ENCODE measurements at regions not wholly inside any gene's neighbourhood (a gene's known extent, or its start where the extent isn't known, plus 50 kb on each side); places are given as distances from the start of the nearest gene placed in this dataset.
A peak's percentile ranks its signal among the peaks of the same experiment; 100 is the strongest.

DNA sequence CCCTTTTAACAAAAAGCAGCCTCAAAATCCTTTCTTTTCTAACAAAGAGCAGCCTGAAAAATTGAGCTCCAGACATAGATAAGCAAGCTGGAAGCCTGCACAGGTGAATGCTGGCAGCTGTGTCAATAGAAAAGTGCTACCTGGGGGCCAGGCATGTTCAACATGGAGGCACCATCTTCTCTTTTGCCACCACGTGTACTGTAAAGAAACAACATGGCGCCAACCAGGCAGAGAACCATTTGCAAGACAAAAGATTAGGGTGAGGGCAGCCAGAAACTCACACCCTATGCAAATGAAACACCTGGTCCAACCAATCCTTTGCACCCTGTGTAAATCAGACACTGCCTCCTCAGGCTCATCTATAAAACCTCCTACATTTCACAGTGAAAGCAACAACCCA lies 96.0 kb downstream of the ACTL7B start:
- no peaks in the 10 kb centered on the region for H3K9me3 ChIP-seq
- no peak overlapping the region for H3K4me3 ChIP-seq
- ATAC-seq (ENCODE audit: low FRiP score in 2 of 2) (no peak), DNase-seq (no peak)
- no peak overlapping the region for H3K27ac ChIP-seq
- H3K4me1 ChIP-seq, result peaks cover 4 to 11% (median 6%) of the 10 kb centered on the region in 4 donors
- no peaks in the 10 kb centered on the region for H3K27me3 ChIP-seq
- 83 to 88% methylated on average over 2 of the region's 2 CpGs for WGBS, 2 donors
- H3K36me3 ChIP-seq, result no peaks in the 10 kb centered on the region
- TF ChIP-seq, protein P1, sequence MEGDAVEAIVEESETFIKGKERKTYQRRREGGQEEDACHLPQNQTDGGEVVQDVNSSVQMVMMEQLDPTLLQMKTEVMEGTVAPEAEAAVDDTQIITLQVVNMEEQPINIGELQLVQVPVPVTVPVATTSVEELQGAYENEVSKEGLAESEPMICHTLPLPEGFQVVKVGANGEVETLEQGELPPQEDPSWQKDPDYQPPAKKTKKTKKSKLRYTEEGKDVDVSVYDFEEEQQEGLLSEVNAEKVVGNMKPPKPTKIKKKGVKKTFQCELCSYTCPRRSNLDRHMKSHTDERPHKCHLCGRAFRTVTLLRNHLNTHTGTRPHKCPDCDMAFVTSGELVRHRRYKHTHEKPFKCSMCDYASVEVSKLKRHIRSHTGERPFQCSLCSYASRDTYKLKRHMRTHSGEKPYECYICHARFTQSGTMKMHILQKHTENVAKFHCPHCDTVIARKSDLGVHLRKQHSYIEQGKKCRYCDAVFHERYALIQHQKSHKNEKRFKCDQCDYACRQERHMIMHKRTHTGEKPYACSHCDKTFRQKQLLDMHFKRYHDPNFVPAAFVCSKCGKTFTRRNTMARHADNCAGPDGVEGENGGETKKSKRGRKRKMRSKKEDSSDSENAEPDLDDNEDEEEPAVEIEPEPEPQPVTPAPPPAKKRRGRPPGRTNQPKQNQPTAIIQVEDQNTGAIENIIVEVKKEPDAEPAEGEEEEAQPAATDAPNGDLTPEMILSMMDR (IDR thresholded peaks at IDR 0.05), result no peak
- no peak for TF ChIP-seq POLR2A (IDR thresholded peaks at IDR 0.05)
- no peak for TF ChIP-seq POLR2AphosphoS5 (IDR thresholded peaks at IDR 0.05)
- no peak for TF ChIP-seq EP300 (IDR thresholded peaks at IDR 0.05)

DNA sequence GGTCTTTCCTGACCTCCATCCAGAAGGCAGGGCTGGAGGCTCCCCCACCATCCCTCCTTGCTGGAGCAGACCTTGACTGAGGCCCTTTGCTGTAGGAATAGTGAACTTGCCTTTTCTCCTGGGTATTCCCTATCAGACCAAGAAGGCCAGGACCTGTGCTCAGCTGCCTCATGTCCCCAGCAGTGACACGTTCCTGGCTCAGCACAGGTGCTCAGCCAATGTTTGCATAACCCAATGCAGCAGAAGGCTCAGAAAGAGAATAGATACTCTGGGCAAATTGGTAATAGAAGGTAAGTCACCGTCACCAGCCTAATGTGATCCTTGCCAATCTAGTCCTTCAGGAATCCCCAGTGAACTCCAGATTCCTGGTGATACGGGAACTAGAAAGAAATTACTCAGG lies 96.4 kb downstream of the ACTL7B start:
- ATAC-seq (ENCODE audit: low FRiP score in 2 of 2) (no peak), DNase-seq (no peak)
- Histone ChIP-seq H3K36me3 (no peaks in the 10 kb centered on the region), H3K27me3 (no peaks in the 10 kb centered on the region), H3K9me3 (no peaks in the 10 kb centered on the region), H3K4me3 (no peak overlapping the region), H3K4me1 (peaks cover 4 to 11% (median 6%) of the 10 kb centered on the region in 4 donors), H3K27ac (no peak overlapping the region)
- 89 to 93% methylated on average over 3 of the region's 3 CpGs for WGBS, 2 donors
- TF ChIP-seq, protein P1 (IDR thresholded peaks at IDR 0.05), result no peak
- TF ChIP-seq POLR2AphosphoS5 (IDR thresholded peaks at IDR 0.05) (no peak), POLR2A (IDR thresholded peaks at IDR 0.05) (no peak), EP300 (IDR thresholded peaks at IDR 0.05) (no peak)

DNA sequence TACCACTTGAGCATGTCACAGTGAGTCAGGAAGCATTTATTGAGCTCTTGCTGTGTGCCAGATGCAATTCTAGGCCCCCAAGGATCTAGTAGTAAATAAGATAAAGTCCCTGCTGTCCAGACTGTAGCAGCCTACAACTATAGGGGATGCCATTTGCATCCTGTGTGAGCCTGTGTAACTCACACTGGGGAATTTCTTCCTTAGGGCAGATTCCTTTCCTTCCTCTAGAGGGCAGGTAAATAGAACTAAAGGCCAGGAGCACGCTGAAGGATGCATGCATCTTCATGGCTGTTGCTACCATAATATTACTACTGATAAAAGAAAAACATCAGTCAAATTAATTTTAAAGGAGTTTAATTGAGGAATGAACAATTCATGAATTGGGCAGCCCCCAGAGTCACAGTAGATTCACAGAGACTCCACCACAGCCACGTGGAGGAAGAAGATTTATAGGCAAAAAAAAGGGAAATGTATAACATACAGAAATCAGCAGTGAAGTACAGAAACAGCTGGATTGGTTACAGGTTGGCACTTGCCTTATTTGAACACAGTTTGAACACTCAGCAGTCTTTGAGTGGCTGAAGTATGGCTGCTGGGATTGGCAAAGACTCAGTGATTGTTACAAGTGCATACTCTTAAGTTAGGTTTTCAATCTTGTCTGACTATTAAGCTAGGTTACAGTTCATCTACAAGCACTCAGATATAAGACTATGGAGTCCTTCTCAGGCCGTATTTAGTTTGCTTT lies 98.9 kb downstream of the ACTL7B start:
- no peaks in the 10 kb centered on the region for H3K27me3 ChIP-seq
- peaks cover 4 to 9% (median 6%) of the 10 kb centered on the region in 4 donors for H3K4me1 ChIP-seq
- peak in 1 of 2 donors; percentile 36 for DNase-seq
- H3K4me3 ChIP-seq, result no peak overlapping the region
- H3K27ac ChIP-seq, result no peak overlapping the region
- ATAC-seq (ENCODE audit: low FRiP score in 2 of 2), result no peak
- no peaks in the 10 kb centered on the region for H3K36me3 ChIP-seq
- no peaks in the 10 kb centered on the region for H3K9me3 ChIP-seq
- WGBS, 2 donors, result 37 to 46% methylated on average over 3 of the region's 3 CpGs
- TF ChIP-seq EP300 (IDR thresholded peaks at IDR 0.05), result no peak
- TF ChIP-seq, protein P1 (IDR thresholded peaks at IDR 0.05), result peak in 1 of 6 experiments; percentile 4

DNA sequence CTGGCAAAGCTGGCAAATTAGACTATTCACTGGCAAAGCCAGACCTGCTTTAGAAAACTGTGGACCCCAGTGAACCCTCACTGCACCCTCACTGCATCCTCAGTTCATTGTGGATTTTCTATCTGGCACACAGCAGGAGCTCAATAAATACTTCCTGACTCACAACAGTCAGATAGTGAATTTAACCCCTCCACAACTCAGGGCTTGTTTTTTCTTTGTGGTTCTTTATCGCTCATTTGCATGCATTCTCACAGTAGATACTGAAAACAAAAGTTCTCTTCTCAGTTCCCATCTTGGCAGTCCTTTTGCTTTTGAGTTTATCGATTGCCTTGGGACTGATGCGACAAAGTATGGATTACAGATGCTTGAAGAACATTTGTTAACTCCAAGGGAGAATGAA lies 99.8 kb downstream of the ACTL7B start:
- Histone ChIP-seq H3K36me3 (no peaks in the 10 kb centered on the region), H3K4me3 (no peak overlapping the region), H3K9me3 (no peaks in the 10 kb centered on the region), H3K27me3 (no peaks in the 10 kb centered on the region), H3K4me1 (no peaks in the 10 kb centered on the region), H3K27ac (no peak overlapping the region)
- DNase-seq, result no peak
- no peak for ATAC-seq (ENCODE audit: low FRiP score in 2 of 2)
- 88 to 90% methylated on average over 3 of the region's 3 CpGs for WGBS, 2 donors
- TF ChIP-seq, protein P1 (IDR thresholded peaks at IDR 0.05), result no peak
- TF ChIP-seq EP300 (IDR thresholded peaks at IDR 0.05), result no peak
- no peak for TF ChIP-seq POLR2AphosphoS5 (IDR thresholded peaks at IDR 0.05)
- TF ChIP-seq POLR2A (IDR thresholded peaks at IDR 0.05), result no peak

DNA sequence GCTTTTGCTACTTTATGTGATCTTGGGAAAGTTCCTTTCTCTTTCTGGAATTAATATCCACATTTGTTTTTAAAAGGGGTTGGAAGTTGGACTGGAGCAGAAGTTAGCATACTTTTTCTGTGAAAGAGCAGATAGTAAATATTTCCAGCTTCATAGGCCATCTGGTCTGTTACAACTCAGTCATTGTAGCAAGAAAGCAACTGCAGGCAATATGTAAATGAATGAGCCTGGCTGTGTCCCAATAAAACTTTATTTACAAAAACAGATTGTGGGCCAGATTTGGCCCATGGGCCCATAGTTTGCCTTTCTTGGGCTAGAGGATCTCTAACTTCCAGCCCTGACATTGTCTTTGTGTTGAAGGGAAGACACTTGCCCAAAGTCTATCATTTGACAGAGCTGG lies 104.4 kb downstream of the ACTL7B start:
- H3K36me3 ChIP-seq, result no peaks in the 10 kb centered on the region
- no peak overlapping the region for H3K27ac ChIP-seq
- DNase-seq, result no peak
- TF ChIP-seq, protein P1 (IDR thresholded peaks at IDR 0.05), result no peak
- TF ChIP-seq POLR2A (IDR thresholded peaks at IDR 0.05), result no peak
- no peak for TF ChIP-seq EP300 (IDR thresholded peaks at IDR 0.05)
- TF ChIP-seq POLR2AphosphoS5 (IDR thresholded peaks at IDR 0.05), result no peak
- no peaks in the 10 kb centered on the region for H3K27me3 ChIP-seq
- H3K9me3 ChIP-seq, result no peaks in the 10 kb centered on the region
- no peak overlapping the region for H3K4me3 ChIP-seq
- H3K4me1 ChIP-seq, result no peaks in the 10 kb centered on the region
- ATAC-seq (ENCODE audit: low FRiP score in 2 of 2), result no peak
